GM12872 (cell line): ENCODE measurements at regions not wholly inside any gene's neighbourhood (a gene's known extent, or its start where the extent isn't known, plus 50 kb on each side); places are given as distances from the start of the nearest gene placed in this dataset.

ENCODE experiments used
- CTCF ChIP-seq: IDR thresholded peaks from 3 replicates; pipeline ENCODE4 v1.5.1; 2011; ENCODE audit warnings: low read depth, mild to moderate bottlenecking, low read length, moderate library complexity; ENCODE audit not compliant: insufficient read depth

GRCh38 chr6:56890683-56891429 is 64.1 kb upstream of the BEND6 start:
- TF ChIP-seq CTCF, result no peak

DNA sequence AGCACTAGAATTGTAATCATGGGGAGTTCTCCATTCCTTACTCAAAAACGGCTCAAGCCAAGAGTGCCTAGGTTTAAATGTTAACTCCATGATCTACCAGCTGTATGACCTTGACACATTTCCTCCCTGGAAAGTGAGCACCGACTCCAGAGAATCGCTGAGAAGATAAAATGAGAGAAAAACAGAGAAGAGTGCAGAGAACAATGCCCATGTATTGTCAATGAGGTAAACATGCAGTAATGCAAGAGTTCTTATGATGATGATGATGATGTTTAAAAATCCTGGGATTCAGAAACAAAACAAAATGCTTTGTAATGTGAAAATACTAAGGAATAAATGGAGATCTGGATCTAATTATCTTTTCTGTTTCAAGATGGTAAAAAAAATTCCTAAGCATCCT is 64.8 kb upstream of the BEND6 start:
- no peak for TF ChIP-seq CTCF

DNA sequence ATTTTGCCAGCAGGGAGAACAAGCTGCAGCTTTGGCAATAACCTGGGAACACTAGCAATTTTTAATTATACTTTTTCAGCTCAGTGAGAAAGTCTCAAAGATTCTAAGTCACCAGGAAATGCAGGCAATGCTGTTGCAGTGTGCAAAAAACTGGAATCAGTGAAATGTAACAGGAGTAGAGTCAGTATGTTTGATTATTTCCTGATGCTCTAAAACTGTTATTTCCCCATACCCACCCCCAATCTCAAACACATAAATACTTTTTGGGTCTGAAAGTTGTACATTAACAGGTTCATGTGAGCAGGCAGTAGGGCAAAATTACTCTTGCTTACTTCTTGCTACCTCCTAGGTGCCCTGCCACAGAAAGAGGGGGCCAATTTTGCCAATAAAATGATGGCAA is 65.4 kb upstream of the BEND6 start:
- TF ChIP-seq CTCF, result no peak

DNA sequence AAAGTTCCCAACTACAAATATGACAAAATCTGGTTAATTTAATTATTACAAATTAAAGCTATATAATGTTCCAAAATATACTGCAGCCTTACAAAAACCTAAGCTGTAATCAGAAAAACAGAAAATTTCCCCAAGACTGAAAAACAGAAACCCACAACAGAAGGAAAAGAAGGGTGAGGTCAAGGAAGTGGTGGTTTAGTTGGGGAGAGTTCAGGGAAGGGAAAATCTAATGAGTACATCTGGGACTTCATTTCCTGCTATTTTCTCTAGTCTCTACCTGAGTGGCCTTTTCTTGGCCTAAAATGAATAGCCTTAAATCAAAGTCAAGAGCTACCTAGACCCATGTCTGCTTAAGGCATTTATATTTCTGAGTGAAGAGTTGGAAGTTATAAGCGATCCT is 66.2 kb upstream of the BEND6 start:
- no peak for TF ChIP-seq CTCF

DNA sequence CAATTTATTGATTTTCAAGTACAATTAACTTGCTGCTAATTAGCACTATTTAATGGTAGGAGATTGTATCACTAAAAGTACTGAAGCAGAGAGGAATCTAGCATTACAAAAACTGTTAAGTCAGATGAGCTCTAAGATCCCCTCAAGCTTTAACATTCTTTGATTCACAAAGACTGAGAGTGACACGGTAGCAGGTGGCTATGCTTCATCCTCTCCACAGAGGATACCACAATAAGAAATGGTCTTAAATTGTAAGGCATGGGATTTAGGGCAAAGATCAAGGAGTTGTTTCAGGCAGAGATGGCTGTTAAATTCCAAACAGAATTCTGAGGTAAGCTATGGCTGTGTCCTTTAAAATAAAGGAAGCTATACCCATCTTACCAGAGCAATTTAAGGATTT is 67.8 kb upstream of the BEND6 start:
- TF ChIP-seq CTCF, result no peak

DNA sequence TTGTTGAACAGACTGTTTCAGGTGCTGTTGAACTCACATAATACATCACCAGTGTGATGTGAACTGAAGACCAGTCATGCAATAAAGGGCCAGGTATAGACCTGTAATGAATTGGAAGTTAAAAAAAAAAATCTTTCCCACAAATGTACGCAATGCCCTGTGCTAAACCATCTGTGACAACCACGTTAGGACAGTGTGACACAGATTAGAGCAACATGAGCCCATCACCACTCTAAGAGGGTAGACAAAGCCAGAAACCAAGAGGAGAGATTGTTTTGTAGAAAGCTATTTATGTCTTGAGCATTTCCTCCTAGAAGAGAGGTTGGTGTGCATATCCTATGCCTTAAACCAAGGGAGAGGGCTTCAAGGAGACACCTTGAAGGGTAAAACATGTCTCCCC is 77.0 kb upstream of the BEND6 start:
- TF ChIP-seq CTCF, result no peak

DNA sequence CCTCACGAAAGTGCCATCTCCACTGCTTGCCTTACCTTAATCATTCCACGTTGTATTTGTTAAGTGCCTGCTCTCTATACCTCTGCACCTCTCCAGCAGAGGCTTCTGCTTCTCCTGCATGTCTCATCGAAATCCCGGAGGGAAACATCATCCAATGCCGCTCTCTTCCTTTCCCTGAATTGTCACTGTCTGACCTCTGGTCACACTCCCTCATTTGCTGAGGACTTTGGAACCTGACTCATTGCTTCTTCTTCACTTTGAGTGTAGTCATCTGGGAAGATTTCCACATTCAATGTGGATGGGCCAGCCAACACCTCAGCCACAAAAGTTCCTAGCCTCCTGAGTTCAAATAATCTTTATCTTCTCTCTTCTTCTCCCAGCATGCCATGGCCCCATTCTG is 78.9 kb upstream of the BEND6 start:
- TF ChIP-seq CTCF, result no peak
